H1 (cell line): ENCODE measurements at regions not wholly inside any gene's neighbourhood (a gene's known extent, or its start where the extent isn't known, plus 50 kb on each side); places are given as distances from the start of the nearest gene placed in this dataset.

ENCODE experiments used
- CTCF ChIA-PET: fragments of 300-600 bp; sonication (Branson Sonifier 250); formaldehyde crosslinking; loops from one replicate; lab custom pipeline; 2021; ENCODE audit not compliant: partially characterized antibody; lab: Charles Lee
- POLR2A ChIA-PET: fragments of 300-600 bp; sonication (Branson Sonifier 250); formaldehyde crosslinking; loops from one replicate; lab custom pipeline; 2021; ENCODE audit warnings: inconsistent platforms; ENCODE audit not compliant: partially characterized antibody; lab: Charles Lee
- DNase-seq, 2 experiments: peaks; one replicate each; pipeline versions ENCODE4 v3.0.0 to v3.0.0-alpha.2; 2010 to 2022; ENCODE audit warnings: low spot score in 2 of 2, low read depth in 1 of 2, mixed read lengths in 1 of 2
- FAIRE-seq: peaks from 2 replicates; lab custom pipeline; 2011; peaks lifted over from hg19 to GRCh38; lab: Jason Lieb, UNC
- H2AFZ ChIP-seq: 2 replicates; pipeline ENCODE4 v1.8.1; 2012; ENCODE audit warnings: low read length, inconsistent platforms
- H2AK5ac ChIP-seq: 2 replicates; pipeline ENCODE4 v1.6.1; 2013; ENCODE audit warnings: low read depth, low read length
- H2BK120ac ChIP-seq: replicated peaks from 2 replicates; pipeline ENCODE3; 2013; ENCODE audit warnings: low read depth, low read length, inconsistent platforms
- H2BK12ac ChIP-seq: 2 replicates; pipeline ENCODE4 v1.6.1; 2013; ENCODE audit warnings: low read depth, low read length
- H2BK15ac ChIP-seq: 2 replicates; pipeline ENCODE4 v1.6.1; 2013; ENCODE audit warnings: low read length
- H2BK20ac ChIP-seq: 2 replicates; pipeline ENCODE4 v1.6.1; 2013; ENCODE audit warnings: low read length
- H2BK5ac ChIP-seq: 2 replicates; pipeline ENCODE4 v1.6.1; 2013; ENCODE audit warnings: low read depth, low read length
- H3K14ac ChIP-seq: 2 replicates; pipeline ENCODE4 v1.6.1; 2013; ENCODE audit warnings: inconsistent platforms; ENCODE audit not compliant: insufficient read length
- H3K18ac ChIP-seq: 2 replicates; pipeline ENCODE4 v1.6.1; 2013; ENCODE audit warnings: low read length; ENCODE audit errors: extremely low read depth
- H3K23ac ChIP-seq: 2 replicates; pipeline ENCODE4 v1.6.1; 2013; ENCODE audit warnings: inconsistent platforms; ENCODE audit not compliant: insufficient read length
- H3K23me2 ChIP-seq: 2 replicates; pipeline ENCODE4 v1.6.1; 2013; ENCODE audit warnings: low read depth, low read length
- H3K27ac ChIP-seq: 2 replicates; pipeline ENCODE4 v1.6.1; 2011; ENCODE audit warnings: low read depth, low read length, inconsistent platforms
- H3K27me3 ChIP-seq, 4 experiments: replicated peaks in 1 of 4; 1 replicate in 1 of 4; 2 replicates in 3 of 4; pipeline versions ENCODE4 v1.6.1 to v1.8.1; 2011 to 2013; ENCODE audit warnings: low read length in 3 of 4, mild to moderate bottlenecking in 3 of 4, inconsistent platforms in 2 of 4, mixed read lengths in 2 of 4, moderate library complexity in 1 of 4; ENCODE audit not compliant: control insufficient read depth in 3 of 4, insufficient read depth in 3 of 4; ENCODE audit errors: extremely low read depth in 1 of 4
- H3K36me3 ChIP-seq, 4 experiments: 2 replicates each; pipeline versions ENCODE4 v1.6.1 to v1.8.1; 2011 to 2013; ENCODE audit warnings: mild to moderate bottlenecking in 4 of 4, low read length in 3 of 4, moderate library complexity in 2 of 4, control low read depth in 1 of 4, inconsistent platforms in 1 of 4; ENCODE audit not compliant: insufficient read depth in 4 of 4, control insufficient read depth in 2 of 4
- H3K4ac ChIP-seq: replicated peaks from 2 replicates; pipeline ENCODE3; 2013; ENCODE audit warnings: low read length, low read depth, mixed read lengths, inconsistent platforms; ENCODE audit not compliant: insufficient read length
- H3K4me1 ChIP-seq, 4 experiments: replicated peaks in 1 of 4; 1 replicate in 1 of 4; 2 replicates in 3 of 4; pipeline versions ENCODE4 v1.6.1 to v1.8.1; 2011 to 2013; ENCODE audit warnings: low read length in 3 of 4, inconsistent platforms in 2 of 4, mixed read lengths in 1 of 4; ENCODE audit not compliant: insufficient read depth in 4 of 4, control insufficient read depth in 3 of 4
- H3K4me2 ChIP-seq, 2 experiments: 2 replicates each; pipeline versions ENCODE4 v1.6.1 to v1.8.1; 2011 to 2013; ENCODE audit warnings: low read depth in 2 of 2, low read length in 2 of 2, control low read depth in 1 of 2, inconsistent platforms in 1 of 2, mild to moderate bottlenecking in 1 of 2; ENCODE audit not compliant: insufficient read depth in 1 of 2
- H3K4me3 ChIP-seq, 4 experiments: fragments of 200-600, 300-600 bp in 1 of 4; sonication (generic), shearing (Covaris generic), sonication (Bioruptor Twin) in 1 of 4; 2 replicates each; pipeline versions ENCODE4 v1.5.1 to v1.8.1; 2011 to 2016; ENCODE audit warnings: low read length in 4 of 4, low read depth in 3 of 4, control low read depth in 2 of 4, inconsistent platforms in 2 of 4, mild to moderate bottlenecking in 2 of 4, mixed read lengths in 1 of 4, moderate library complexity in 1 of 4; ENCODE audit not compliant: insufficient read depth in 2 of 4; ENCODE audit errors: extremely low read depth in 1 of 4
- H3K56ac ChIP-seq: replicated peaks from 2 replicates; pipeline ENCODE3; 2013; ENCODE audit warnings: low read depth, mild to moderate bottlenecking, mixed read lengths, low read length, inconsistent platforms; ENCODE audit not compliant: insufficient read length
- H3K79me1 ChIP-seq: 2 replicates; pipeline ENCODE4 v1.6.1; 2013; ENCODE audit warnings: low read depth, low read length, control low read depth
- H3K79me2 ChIP-seq, 2 experiments: 2 replicates each; pipeline versions ENCODE4 v1.6.1 to v1.8.1; 2012 to 2013; ENCODE audit warnings: low read length in 2 of 2, mild to moderate bottlenecking in 2 of 2, inconsistent platforms in 1 of 2; ENCODE audit not compliant: insufficient read depth in 2 of 2, control insufficient read depth in 1 of 2
- H3K9ac ChIP-seq, 4 experiments: replicated peaks in 1 of 4; 1 replicate in 1 of 4; 2 replicates in 3 of 4; pipeline versions ENCODE4 v1.6.1 to v1.8.1; 2011 to 2013; ENCODE audit warnings: low read depth in 3 of 4, low read length in 3 of 4, control low read depth in 2 of 4, mild to moderate bottlenecking in 2 of 4, moderate library complexity in 2 of 4, inconsistent platforms in 1 of 4; ENCODE audit errors: extremely low read depth in 1 of 4
- H3K9me3 ChIP-seq, 2 experiments: 2 replicates each; pipeline versions ENCODE4 v1.6.1 to v1.8.1; 2012 to 2013; ENCODE audit warnings: mild to moderate bottlenecking in 2 of 2, moderate library complexity in 2 of 2, control low read depth in 1 of 2, inconsistent platforms in 1 of 2, low read depth in 1 of 2, low read length in 1 of 2, mixed read lengths in 1 of 2; ENCODE audit not compliant: insufficient read depth in 2 of 2
- H4K20me1 ChIP-seq, 2 experiments: replicated peaks in 1 of 2; 2 replicates each; pipeline versions ENCODE3 to v1.8.1; 2011 to 2013; ENCODE audit warnings: inconsistent platforms in 2 of 2, low read length in 2 of 2, mild to moderate bottlenecking in 1 of 2; ENCODE audit not compliant: insufficient read depth in 2 of 2, control insufficient read depth in 1 of 2
- H4K5ac ChIP-seq: 2 replicates; pipeline ENCODE4 v1.6.1; 2013; ENCODE audit warnings: low read length, low read depth, mixed read lengths, inconsistent platforms; ENCODE audit not compliant: insufficient read length
- H4K8ac ChIP-seq: 2 replicates; pipeline ENCODE4 v1.8.0; 2013; ENCODE audit warnings: mild to moderate bottlenecking, moderate library complexity, low read length, inconsistent platforms; ENCODE audit not compliant: insufficient read depth; ENCODE audit errors: extremely low read depth
- H4K91ac ChIP-seq: replicated peaks from 2 replicates; pipeline ENCODE3; 2013; ENCODE audit warnings: low read length, mixed read lengths, inconsistent platforms; ENCODE audit not compliant: insufficient read length
- ASH2L ChIP-seq: fragments of 200-600, 300-600 bp; sonication (generic); IDR thresholded peaks from one replicate; pipeline ENCODE4 v1.7.1; 2017; ENCODE audit warnings: low read length
- CBX8 ChIP-seq: fragments of 300-800, 300-1000 bp; sonication (generic); IDR thresholded peaks from 2 replicates; pipeline ENCODE4 v1.7.1; 2016; ENCODE audit warnings: low read depth, low read length, borderline replicate concordance
- CEBPB ChIP-seq: IDR thresholded peaks from 2 replicates; pipeline ENCODE4 v1.6.1; 2012; ENCODE audit warnings: low read depth, low read length
- CTCF ChIP-seq, 3 experiments: IDR thresholded peaks; 1 replicate in 2 of 3; 2 replicates in 1 of 3; pipeline versions ENCODE4 v1.5.1 to v1.6.1; 2011; ENCODE audit warnings: low read length in 3 of 3, mild to moderate bottlenecking in 3 of 3, inconsistent platforms in 2 of 3, low read depth in 1 of 3, moderate library complexity in 1 of 3; ENCODE audit not compliant: insufficient read depth in 1 of 3; ENCODE audit errors: control extremely low read depth in 1 of 3
- GTF2F1 ChIP-seq: IDR thresholded peaks from 2 replicates; pipeline ENCODE4 v1.6.1; 2012; ENCODE audit warnings: low read depth, low read length, improper control_type of control experiment, borderline replicate concordance
- KDM1A ChIP-seq: fragments of 200-600, 300-600 bp; sonication (generic); IDR thresholded peaks from 2 replicates; pipeline ENCODE4 v1.7.1; 2016; ENCODE audit warnings: mild to moderate bottlenecking, low read length, borderline replicate concordance
- NRF1 ChIP-seq: IDR thresholded peaks from 2 replicates; pipeline ENCODE4 v1.6.1; 2011; ENCODE audit warnings: mild to moderate bottlenecking, low read depth, low read length, improper control_type of control experiment
- POLR2AphosphoS5 ChIP-seq: IDR thresholded peaks from 2 replicates; pipeline ENCODE4 v1.6.1; 2011; ENCODE audit warnings: low read depth, low read length
- SIRT6 ChIP-seq: IDR thresholded peaks from one replicate; pipeline ENCODE4 v1.7.1; 2012; ENCODE audit warnings: low read length, inconsistent platforms
- SP2 ChIP-seq: IDR thresholded peaks from 2 replicates; pipeline ENCODE4 v1.6.1; 2012; ENCODE audit warnings: mild to moderate bottlenecking, low read length, inconsistent platforms
- TAF7 ChIP-seq: optimal IDR thresholded peaks from 2 replicates; pipeline ENCODE3; 2011; ENCODE audit warnings: low read depth, mild to moderate bottlenecking, inconsistent platforms, low read length, moderate library complexity, borderline replicate concordance
- TCF12 ChIP-seq: IDR thresholded peaks from 2 replicates; pipeline ENCODE4 v1.6.1; 2011; ENCODE audit warnings: low read depth, mild to moderate bottlenecking, low read length
- YY1 ChIP-seq: IDR thresholded peaks from 2 replicates; pipeline ENCODE4 v1.6.1; 2011; ENCODE audit warnings: low read depth, mild to moderate bottlenecking, low read length
- ZNF274 ChIP-seq: IDR thresholded peaks from 2 replicates; pipeline ENCODE4 v1.7.0; 2012; ENCODE audit warnings: low read length, borderline replicate concordance; ENCODE audit errors: extremely low read depth
- WGBS, 2 experiments: shearing (Covaris generic) in 1 of 2; methylation state at CpG; one replicate each; pipeline versions ENCODE4 v1.1.6 to v1.1.7; 2013 to 2015; ENCODE audit warnings: low lambda C conversion rate in 2 of 2, mixed read lengths in 2 of 2, inconsistent platforms in 1 of 2, low coverage in 1 of 2, missing lambda C conversion rate in 1 of 2; ENCODE audit not compliant: insufficient replicate concordance in 2 of 2, insufficient coverage in 1 of 2, insufficient read length in 1 of 2; ENCODE audit errors: extremely low coverage in 1 of 2, missing lambda C conversion rate in 1 of 2; 5-methylcytosine and 5-hydroxymethylcytosine counted together

- Histone ChIP-seq H2BK12ac (no peak overlapping the region; the same call in 1 of the 2 replicates), H3K9me3 (no peaks in the 10 kb centered on the region), H4K91ac (no peak overlapping the region), H3K27ac (no peak overlapping the region), H2AFZ (peak overlapping the region; percentile 2; the same call in 1 of the 2 replicates), H4K20me1 (no peaks in the 10 kb centered on the region), H3K79me2 (no peaks in the 10 kb centered on the region), H3K4me1 (no peaks in the 10 kb centered on the region), H3K14ac (no peak overlapping the region), H2BK20ac (no peak overlapping the region), H3K56ac (no peak overlapping the region), H3K23ac (no peak overlapping the region), H3K36me3 (no peaks in the 10 kb centered on the region), H2AK5ac (no peak overlapping the region), H3K9ac (no peak overlapping the region), H2BK15ac (no peak overlapping the region), H3K27me3 (no peaks in the 10 kb centered on the region), H4K8ac (no peak overlapping the region), H3K4ac (no peak overlapping the region), H3K18ac (no peak overlapping the region), H2BK120ac (no peak overlapping the region), H3K79me1 (no peaks in the 10 kb centered on the region), H3K4me2 (no peak overlapping the region), H3K4me3 (no peak overlapping the region), H4K5ac (no peak overlapping the region), H2BK5ac (no peak overlapping the region), H3K23me2 (no peaks in the 10 kb centered on the region)
- DNase-seq: no peak
- no peak for FAIRE-seq
- 96% methylated on average over 5 of the region's 5 CpGs; no CpG with 5 or more reads in 1 of the 2 experiments for WGBS, 2 experiments
- ChIA-PET POLR2A (no interaction called here), CTCF (interaction anchor here (0.6 kb wide), 1 partner anchor 98 kb away, joined by 3 read pairs; no protein-coding TSS in a partner anchor)
- TF ChIP-seq SIRT6: no peak
- TF ChIP-seq CTCF (IDR thresholded peaks at IDR 0.05; ENCODE audit: control extremely low read depth in 1 of 3, insufficient read depth in 1 of 3, low read depth in 1 of 3, low read length in 3 of 3): no peak
- TF ChIP-seq POLR2AphosphoS5: no peak
- no peak for TF ChIP-seq CEBPB
- no peak for TF ChIP-seq ZNF274
- TF ChIP-seq TCF12: no peak
- TF ChIP-seq CBX8: no peak
- no peak for TF ChIP-seq NRF1
- TF ChIP-seq YY1: no peak
- no peak for TF ChIP-seq TAF7
- no peak for TF ChIP-seq ASH2L
- TF ChIP-seq GTF2F1: no peak
- no peak for TF ChIP-seq SP2
- no peak for TF ChIP-seq KDM1A
Observed at GRCh38 chr4:17085416-17085815, 187.0 kb upstream of the LDB2 start.
